HG02610 (cell line): ENCODE measurements at regions not wholly inside any gene's neighbourhood (a gene's known extent, or its start where the extent isn't known, plus 50 kb on each side); places are given as distances from the start of the nearest gene placed in this dataset.
A peak's percentile ranks its signal among the peaks of the same experiment; 100 is the strongest.
"Not testable (repeated sequence)": the region's sequence is repeated elsewhere in the genome, so short reads cannot be mapped to it uniquely, and the experiment has no call there.

Source experiments
- ATAC-seq: cut with Tn5 transposase; IDR thresholded peaks from one replicate; pipeline ENCODE4 v1.9.1; 2021; ENCODE audit warnings: mild to moderate bottlenecking, moderate library complexity; ENCODE audit not compliant: unreplicated experiment

- no peak for ATAC-seq
Observed at GRCh38 chr10:65360497-65360896, 1565.3 kb upstream of the LRRTM3 start.

DNA sequence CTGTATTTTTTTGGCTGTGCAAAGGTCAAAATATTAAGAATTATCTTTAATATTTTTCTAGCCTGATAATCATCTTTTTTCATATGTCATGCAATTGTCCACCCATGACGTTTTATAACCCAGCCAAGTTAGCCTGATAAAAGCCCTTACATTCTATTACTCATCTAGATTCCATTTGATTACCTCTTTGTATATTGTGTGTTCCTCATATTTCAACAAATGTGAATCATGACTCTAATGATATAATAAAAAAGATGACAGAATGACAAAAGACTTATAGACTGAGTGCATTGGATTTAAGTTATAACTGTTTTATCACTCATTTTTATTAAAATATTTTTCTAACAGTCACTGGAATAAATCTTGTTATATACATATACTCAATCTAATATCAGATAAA is 1560.0 kb upstream of the LRRTM3 start:
- ATAC-seq = no peak

- no peak for ATAC-seq
Observed at GRCh38 chr10:65367706-65368105, 1558.1 kb upstream of the LRRTM3 start.

DNA sequence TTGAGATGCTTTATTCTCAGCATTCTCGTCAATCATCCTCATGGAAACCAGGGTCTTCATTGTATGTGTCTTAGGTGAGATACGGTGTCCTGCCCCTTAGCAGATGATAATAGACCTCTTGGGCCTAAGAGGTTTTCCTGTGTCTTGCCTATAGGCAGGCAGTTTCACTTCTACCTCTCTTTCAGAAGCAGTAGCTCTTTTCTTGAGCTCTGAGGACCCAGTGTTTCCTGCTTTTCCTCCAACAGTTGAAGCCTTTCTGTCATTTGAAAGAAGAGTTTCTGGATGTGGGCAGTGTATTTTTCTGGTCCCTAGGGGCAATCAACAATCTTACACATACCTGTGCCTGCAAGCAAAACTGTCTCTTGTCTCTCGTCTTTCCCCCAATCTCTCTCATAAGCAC is 1550.3 kb upstream of the LRRTM3 start:
- no peak for ATAC-seq

GRCh38 chr10:65377687-65378086 is 1548.1 kb upstream of the LRRTM3 start:
- no peak for ATAC-seq

GRCh38 chr10:65394502-65395297 is 1531.1 kb upstream of the LRRTM3 start:
- ATAC-seq = peak; percentile 85

DNA sequence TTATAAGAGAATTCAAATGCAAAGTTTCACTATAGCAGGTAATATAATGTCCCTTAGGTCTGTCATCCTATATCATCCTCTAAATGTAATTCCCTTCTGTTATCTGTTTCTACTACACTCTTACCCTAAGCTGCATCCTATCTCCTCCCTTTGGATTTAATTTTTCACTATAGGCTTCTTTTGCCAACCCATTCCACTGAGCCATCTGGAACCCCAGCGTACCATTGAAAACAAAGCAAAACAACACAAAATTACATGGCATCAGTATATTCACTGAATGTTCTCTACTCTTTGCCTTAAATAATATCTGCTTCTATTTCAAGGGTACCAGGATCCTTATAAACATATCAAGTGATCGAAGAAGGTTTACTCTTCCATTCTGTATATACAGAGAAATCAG is 1530.2 kb upstream of the LRRTM3 start:
- ATAC-seq = no peak

DNA sequence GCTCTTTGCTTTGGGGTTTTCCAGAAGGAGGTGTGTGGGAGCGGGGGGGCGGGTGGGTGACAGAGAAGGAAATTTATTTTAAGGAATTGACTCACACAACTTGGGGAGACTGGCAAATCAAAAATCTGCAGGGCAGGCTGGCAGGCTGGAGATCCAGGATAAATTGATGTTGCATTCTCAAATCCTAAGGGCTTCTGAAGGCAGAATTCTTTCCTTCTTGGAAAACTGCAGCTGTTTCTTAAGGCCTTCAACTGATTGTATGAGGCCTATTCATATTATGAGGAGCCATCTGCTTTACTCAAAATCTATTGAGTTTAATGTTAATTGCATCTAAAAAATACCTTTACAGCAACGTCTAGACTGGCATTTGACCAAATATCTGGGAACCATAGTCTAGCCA is 1528.8 kb upstream of the LRRTM3 start:
- ATAC-seq = no peak

DNA sequence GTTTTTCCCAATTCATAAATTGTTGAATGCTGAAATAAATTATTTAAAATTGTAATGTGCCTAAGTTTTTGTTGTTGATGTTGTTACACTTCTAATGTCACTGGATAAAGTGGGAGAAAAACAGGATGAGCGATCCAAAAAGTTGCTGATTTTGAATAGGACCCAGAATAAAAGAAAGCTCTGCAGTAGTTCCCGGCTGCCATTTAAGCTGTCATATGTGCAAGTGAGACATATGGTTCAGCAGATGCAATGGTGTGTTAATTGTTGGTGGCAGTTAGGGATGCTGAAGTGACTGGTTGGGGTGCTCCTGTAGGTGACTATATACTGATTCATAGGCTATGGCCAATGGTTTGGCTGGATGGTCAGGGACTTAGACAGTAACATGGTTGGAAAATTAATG is 1517.4 kb upstream of the LRRTM3 start:
- ATAC-seq = no peak

DNA sequence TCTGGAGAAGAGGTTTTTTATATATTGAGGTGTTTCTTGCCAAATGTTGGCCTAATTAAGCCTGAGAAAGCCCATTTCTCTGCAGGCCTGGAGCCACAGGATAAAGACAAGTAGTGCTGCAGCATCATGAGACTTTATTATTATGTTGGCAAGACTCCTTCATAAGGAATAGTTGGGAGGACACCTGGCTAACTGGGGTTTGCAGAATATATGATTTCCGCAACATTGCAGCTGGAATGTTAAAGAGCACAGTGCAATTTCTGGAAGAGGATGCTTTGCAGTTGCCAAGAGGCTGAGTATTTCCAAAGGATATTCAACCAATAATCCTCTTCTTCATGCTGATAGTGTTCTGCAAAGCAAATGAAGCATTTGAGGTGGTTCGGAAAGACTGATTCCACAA is 1512.8 kb upstream of the LRRTM3 start:
- ATAC-seq = no peak

- ATAC-seq = no peak
Observed at GRCh38 chr10:65415318-65415717, 1510.5 kb upstream of the LRRTM3 start.

- ATAC-seq = no peak
Observed at GRCh38 chr10:65416094-65416493, 1509.7 kb upstream of the LRRTM3 start.

GRCh38 chr10:65419629-65420028 is 1506.2 kb upstream of the LRRTM3 start:
- no peak for ATAC-seq

GRCh38 chr10:65423043-65423442 is 1502.8 kb upstream of the LRRTM3 start:
- no peak for ATAC-seq

DNA sequence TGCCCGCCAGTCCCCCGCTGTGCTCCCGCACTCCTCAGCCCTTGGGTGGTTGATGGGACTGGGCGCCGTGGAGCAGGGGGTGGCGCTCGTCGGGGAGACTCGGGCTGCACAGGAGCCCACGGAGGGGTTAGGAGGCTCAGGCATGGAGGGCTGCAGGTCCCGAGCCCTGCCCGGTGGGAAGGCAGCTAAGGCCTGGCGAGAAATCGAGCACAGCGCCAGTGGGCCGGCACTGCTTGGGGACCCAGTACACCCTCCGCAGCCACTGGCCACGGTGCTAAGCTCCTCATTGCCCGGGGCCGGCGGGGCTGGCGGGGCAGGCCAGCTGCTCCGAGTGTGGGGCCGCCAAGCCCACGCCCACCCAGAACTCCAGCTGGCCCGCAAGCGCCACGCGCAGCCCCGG is 1496.5 kb upstream of the LRRTM3 start:
- ATAC-seq = not testable (repeated sequence)

DNA sequence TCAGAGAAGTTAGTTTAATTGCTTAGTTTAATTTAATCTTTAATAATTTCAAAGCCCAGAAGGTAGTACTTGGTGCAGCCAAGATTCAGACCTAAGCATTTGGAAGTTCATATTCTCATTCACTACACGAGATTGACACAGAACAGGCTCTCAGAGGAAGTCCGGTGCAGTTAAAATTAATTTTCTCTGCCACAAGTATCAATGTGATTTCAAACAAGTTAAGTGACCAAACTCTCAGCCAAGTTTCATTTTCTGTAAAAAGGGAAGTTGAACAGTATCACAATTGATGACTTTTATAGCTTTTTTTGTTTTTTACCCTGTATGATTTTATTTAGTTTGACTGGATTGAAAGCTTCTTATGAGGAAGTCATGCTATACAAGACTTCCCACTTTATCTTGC is 1494.9 kb upstream of the LRRTM3 start:
- ATAC-seq = peak; percentile 40

- no peak for ATAC-seq
Observed at GRCh38 chr10:65470986-65471385, 1454.8 kb upstream of the LRRTM3 start.

GRCh38 chr10:65482848-65483247 is 1443.0 kb upstream of the LRRTM3 start:
- ATAC-seq = no peak

DNA sequence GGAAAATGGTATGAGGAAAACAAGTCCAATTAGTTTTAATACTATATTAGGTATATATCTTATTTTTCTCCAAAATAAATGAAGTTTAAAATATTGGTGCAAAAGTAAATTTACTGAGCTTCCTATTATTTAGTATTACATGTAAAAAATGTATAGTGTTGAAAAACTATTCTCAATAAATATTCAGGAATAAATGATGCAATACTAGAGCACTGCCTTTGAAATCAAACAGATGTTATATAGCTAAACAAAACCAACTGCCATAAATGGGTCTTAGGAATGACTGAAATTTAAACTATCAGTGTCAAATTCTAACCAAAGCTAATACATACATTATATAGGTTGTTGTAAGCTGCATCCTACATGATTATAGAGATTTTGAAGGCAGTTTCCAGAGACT is 1434.0 kb upstream of the LRRTM3 start:
- ATAC-seq = no peak

- no peak for ATAC-seq
Observed at GRCh38 chr10:65496541-65496940, 1429.3 kb upstream of the LRRTM3 start.

GRCh38 chr10:65497837-65498236 is 1428.0 kb upstream of the LRRTM3 start:
- ATAC-seq = no peak

- no peak for ATAC-seq
Observed at GRCh38 chr10:65500716-65501115, 1425.1 kb upstream of the LRRTM3 start.

DNA sequence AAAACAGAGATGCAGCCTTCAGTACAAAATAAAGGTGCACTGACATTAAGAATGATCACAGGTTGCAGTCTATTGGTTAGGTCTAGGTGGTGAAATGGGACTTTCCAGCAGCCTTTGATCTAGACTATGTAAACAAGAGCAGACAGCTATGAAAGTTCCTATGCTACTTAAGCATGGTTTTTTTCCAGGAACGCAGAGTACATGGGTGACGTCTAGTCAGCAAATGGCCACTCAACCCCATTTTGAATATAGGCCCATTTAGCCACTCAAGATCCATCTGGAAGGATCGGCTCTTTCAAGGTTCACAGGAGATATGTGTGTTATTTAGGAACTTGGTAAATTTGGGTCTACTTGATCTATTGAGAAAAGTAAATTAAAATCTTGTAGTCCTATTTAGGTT is 1424.6 kb upstream of the LRRTM3 start:
- peak; percentile 98 for ATAC-seq
